HG03025 (cell line): ENCODE measurements at regions not wholly inside any gene's neighbourhood (a gene's known extent, or its start where the extent isn't known, plus 50 kb on each side); places are given as distances from the start of the nearest gene placed in this dataset.
"Not testable (repeated sequence)": the region's sequence is repeated elsewhere in the genome, so short reads cannot be mapped to it uniquely, and the experiment has no call there.

Experiments used
- ATAC-seq: cut with Tn5 transposase; IDR thresholded peaks from one replicate; pipeline ENCODE4 v1.9.1; 2021; ENCODE audit warnings: mild to moderate bottlenecking, moderate library complexity; ENCODE audit not compliant: unreplicated experiment, low FRiP score

DNA sequence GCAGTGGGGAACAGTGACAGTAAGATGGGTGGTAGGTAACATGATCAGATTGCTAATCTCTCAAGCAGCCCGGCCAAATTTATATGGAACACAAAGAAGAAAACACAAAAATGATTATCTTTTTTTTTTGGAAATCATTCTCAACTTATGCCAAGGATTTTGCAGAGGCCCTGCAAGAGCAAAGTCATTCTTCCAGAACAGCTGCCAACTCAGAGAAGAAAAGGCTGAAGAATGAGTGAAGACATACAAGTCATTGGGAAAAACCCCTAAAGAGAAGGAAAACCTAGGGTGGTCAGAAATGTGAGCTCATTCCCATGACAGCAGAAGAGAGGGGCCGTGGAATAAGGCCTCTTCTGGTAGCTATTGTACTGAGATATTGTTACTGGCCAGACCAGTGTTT, 246.7 kb downstream of the SHOX2 start:
- ATAC-seq, result no peak

DNA sequence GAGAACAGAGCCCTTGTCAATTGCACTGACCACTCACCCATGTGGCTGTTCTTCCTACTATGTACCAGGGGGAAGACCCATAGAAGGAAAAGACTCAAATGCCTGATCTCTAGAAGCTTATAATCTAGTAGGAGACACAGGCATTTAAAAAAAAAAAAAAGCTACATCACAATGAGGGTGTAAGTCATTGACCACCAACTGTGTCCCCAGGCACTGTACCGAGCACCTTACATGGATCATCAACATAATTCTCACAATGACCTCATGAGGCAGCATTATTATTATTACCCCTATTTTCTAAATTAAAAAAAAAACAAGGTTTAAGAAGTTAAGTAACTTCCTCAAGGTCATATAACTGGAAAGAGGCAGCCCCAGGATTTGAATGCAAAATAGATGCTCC, 247.4 kb downstream of the SHOX2 start:
- ATAC-seq, result no peak

GRCh38 chr3:157857440-157857839, 248.8 kb downstream of the SHOX2 start:
- no peak for ATAC-seq

GRCh38 chr3:157856078-157856939, 249.9 kb downstream of the SHOX2 start:
- ATAC-seq, result no peak

DNA sequence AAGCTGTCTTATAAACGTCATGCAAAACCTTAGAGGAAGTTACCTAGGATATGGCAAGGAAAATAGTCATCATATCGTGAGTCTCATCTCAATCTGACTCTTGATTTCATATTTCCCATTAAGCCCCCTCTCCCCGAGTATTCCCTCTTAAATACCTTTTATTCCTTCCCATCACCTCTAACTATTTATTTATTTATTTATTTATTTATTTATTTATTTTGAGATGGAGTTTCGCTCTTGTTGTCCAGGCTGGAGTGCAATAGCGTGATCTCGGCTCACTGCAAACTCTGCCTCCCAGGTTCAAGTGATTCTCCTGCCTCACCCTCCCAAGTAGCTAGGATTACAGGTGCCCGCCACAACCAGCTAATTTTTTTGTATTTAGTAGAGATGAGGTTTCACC, 260.4 kb downstream of the SHOX2 start:
- not testable (repeated sequence) for ATAC-seq

DNA sequence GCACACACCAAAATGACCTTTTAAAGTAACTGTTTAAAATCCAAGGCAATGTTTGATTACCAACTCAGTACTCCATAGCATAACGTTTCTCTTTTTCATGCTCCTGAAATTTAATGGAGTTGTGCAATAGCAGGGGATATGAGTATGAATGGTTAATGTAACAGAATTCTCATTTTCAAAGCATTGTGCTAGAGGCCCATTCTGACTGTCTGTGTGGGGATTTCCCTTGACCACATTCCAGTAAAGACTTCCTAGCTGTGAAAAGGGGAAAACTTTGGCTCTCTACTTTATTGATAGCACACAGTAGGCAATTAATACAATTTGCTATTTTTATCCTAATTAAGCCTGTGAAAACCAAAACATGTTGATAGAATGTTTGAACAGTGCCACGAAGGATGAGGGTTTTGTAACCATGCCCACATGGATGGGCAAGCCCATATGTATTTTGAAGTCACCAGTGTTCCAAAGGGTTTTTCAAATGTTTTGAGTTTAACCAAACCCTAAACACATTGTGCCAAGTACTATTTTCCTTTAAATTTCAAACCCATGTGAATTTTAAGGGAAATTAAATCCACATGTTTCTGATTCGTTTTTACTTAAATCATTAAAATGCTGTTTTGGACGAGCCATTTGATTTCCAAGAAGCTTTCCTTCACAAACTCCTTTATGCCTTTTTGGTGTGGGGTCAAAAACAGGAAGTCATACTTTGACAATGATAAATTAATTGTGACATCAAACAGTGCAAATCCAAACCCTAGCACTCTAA, 261.2 kb downstream of the SHOX2 start:
- no peak for ATAC-seq

DNA sequence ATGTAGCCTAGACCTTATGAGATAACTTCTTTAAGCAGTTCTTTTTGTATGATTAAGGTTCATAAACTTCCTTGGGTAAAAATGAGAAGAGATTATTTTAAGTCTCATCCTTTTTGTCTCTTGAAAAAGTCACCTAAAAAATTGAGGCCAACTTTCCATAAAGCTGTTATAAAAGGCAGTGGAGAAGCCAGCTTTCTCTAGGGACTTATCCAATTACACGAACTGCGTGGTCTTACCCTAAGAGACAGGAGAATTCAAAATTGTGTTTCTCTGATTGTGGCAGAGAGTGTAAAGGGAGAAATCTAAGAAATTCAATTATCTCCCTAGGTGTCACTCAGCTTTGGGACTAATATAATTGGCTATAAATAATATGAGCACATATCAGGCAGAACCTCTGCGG, 262.0 kb downstream of the SHOX2 start:
- ATAC-seq, result no peak

DNA sequence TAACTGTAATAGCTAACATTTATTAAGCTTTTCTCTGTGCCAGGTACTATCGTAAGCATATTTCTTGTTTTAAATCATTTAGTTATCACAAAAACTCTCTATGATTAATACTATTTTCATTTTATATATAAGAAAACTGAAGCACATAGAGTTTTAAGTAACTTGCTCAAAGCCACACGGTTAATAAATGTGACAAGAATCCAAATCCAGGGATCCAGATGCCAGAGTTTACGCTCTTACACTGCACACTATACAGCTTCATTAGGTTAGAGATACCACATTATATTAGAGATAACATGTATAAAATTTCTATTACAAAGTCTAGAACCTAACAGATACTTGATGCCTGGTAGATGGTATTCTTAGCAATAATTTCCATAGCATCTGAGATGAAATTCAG, 265.2 kb downstream of the SHOX2 start:
- no peak for ATAC-seq

- ATAC-seq, result no peak
These were observed 265.7 kb downstream of the SHOX2 start for GRCh38 chr3:157840564-157840963.

- no peak for ATAC-seq
These were observed 267.8 kb downstream of the SHOX2 start for GRCh38 chr3:157838457-157838856.

DNA sequence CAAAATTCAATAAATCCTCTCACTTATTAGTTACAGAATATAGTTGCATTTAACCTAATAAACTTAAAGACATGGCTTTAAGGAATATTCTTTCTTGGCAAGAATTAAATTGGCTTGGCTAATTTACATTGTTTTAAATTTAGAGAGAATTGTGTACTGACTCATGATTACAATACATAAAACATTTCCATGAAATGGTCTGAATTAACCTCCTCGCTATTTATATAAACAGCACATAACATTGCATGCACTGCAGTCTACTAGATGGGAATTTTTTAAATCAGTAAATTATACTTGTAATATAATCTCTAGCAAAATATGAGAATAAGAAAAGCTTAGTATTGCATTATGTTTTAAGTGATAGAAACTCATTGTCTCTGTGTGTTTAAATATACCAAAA, 268.9 kb downstream of the SHOX2 start:
- no peak for ATAC-seq

- no peak for ATAC-seq
These were observed 270.2 kb downstream of the SHOX2 start for GRCh38 chr3:157836022-157836421.

- no peak for ATAC-seq
These were observed 273.6 kb downstream of the SHOX2 start for GRCh38 chr3:157832588-157832987.

- ATAC-seq, result no peak
These were observed 275.5 kb downstream of the SHOX2 start for GRCh38 chr3:157830556-157831236.

- ATAC-seq, result no peak
These were observed 276.4 kb downstream of the SHOX2 start for GRCh38 chr3:157829786-157830185.

DNA sequence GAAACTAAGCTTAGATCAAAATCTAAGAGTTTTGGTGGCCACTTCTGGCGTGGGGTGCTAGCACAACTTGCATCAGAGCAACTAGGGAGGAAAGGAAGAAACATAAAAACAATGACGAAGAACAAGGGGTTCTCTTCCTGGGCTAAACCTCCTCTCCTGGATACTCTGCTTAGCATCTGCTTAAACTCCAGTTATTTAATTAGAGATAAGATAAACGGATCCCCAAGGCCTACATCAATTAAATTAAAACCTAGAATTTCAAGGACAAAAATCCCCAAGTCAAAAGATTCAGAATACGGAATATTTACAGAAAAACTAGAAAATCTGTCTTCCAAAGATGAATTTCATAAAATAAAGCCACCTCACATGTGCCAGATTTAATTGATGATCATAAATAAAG, 281.9 kb downstream of the SHOX2 start:
- no peak for ATAC-seq

GRCh38 chr3:157823050-157823449, 283.2 kb downstream of the SHOX2 start:
- no peak for ATAC-seq

GRCh38 chr3:157820157-157820517, 286.1 kb downstream of the SHOX2 start:
- no peak for ATAC-seq

DNA sequence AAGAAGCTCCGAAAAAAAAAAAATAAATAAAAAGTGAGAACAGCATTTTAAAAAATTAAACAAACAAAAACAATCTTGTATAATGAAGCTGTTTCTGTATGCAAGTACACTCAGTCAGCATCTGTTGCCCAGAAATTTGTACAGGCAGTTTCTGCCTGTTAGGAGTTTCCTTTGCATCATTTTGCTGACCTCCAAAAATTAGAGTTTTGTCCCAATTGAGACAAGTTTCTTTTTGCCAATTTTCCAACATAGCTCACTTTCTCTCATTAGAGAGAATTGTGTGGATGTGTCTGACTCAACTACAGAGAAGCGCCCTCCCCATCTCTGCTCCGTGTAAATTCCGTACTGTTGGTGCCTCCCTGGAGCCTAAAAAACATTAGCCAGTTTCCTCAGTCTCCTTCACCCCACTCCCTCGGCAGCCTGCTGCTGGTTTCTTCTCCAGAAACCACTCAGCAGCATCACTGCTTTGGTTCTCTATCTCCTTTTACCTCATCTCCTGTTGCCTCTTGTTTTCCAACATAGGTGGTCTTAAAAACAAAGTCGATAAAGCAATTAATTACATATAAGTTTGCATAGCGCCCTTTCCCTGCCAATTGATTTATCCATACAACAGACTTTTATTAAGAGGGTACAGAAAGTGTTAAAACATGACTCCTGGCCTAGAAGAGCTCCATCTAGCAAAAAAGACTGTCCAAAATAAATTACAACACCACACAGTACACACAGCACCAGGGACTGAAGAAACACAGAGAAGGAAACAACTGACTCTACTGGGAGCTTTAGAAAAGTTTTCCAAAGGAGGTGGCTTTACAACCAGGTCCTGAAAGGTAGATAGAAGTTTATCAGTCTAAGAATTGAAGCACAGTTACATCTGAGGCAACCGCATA, 286.7 kb downstream of the SHOX2 start:
- ATAC-seq, result no peak

- ATAC-seq, result no peak
These were observed 289.3 kb downstream of the SHOX2 start for GRCh38 chr3:157816896-157817295.
